OCI-LY1 (cell line): ENCODE measurements at regions not wholly inside any gene's neighbourhood (a gene's known extent, or its start where the extent isn't known, plus 50 kb on each side); places are given as distances from the start of the nearest gene placed in this dataset.

Experiments
- H2AFZ ChIP-seq: fragments of 200-600 bp; sonication (generic), shearing (Covaris generic); 2 replicates; pipeline ENCODE4 v1.6.0; 2014; ENCODE audit warnings: antibody characterized with exemption, mild to moderate bottlenecking, low read length
- H3F3A ChIP-seq: fragments of 200-600 bp; sonication (generic), shearing (Covaris generic); 2 replicates; pipeline ENCODE4 v1.6.0; 2014; ENCODE audit warnings: mild to moderate bottlenecking, antibody characterized with exemption, low read length, moderate library complexity; ENCODE audit not compliant: insufficient read depth
- H3K27ac ChIP-seq: fragments of 200-600 bp; sonication (generic); 2 replicates; pipeline ENCODE4 v1.5.1; 2014; ENCODE audit warnings: low read length, mixed run types, mild to moderate bottlenecking, low read depth; ENCODE audit not compliant: poor library complexity, severe bottlenecking
- H3K27me3 ChIP-seq: fragments of 200-600 bp; sonication (generic); 2 replicates; pipeline ENCODE4 v1.6.0; 2014; ENCODE audit warnings: antibody characterized with exemption, mild to moderate bottlenecking, low read length, moderate library complexity; ENCODE audit not compliant: insufficient read depth
- H3K36me3 ChIP-seq: fragments of 200-600 bp; sonication (generic); 2 replicates; pipeline ENCODE4 v1.6.1; 2014; ENCODE audit warnings: mild to moderate bottlenecking, antibody characterized with exemption, low read length, moderate library complexity, mixed read lengths; ENCODE audit not compliant: insufficient read depth
- H3K4me1 ChIP-seq: fragments of 200-600 bp; sonication (generic); 2 replicates; pipeline ENCODE4 v1.5.1; 2014; ENCODE audit warnings: mild to moderate bottlenecking, low read length, moderate library complexity; ENCODE audit not compliant: insufficient read depth, severe bottlenecking
- H3K4me2 ChIP-seq: fragments of 200-600 bp; sonication (generic), shearing (Covaris generic); 2 replicates; pipeline ENCODE4 v1.6.1; 2014; ENCODE audit warnings: low read length
- H3K4me3 ChIP-seq: fragments of 200-600 bp; sonication (generic); 2 replicates; pipeline ENCODE4 v1.5.1; 2014; ENCODE audit warnings: low read length, low read depth, mild to moderate bottlenecking, mixed read lengths; ENCODE audit not compliant: poor library complexity, severe bottlenecking
- H3K79me2 ChIP-seq: fragments of 200-600 bp; shearing (Covaris generic); 2 replicates; pipeline ENCODE4 v1.6.1; 2016; ENCODE audit warnings: mixed run types, low read length, mixed read lengths; ENCODE audit not compliant: insufficient read depth
- H3K9ac ChIP-seq: fragments of 200-600 bp; sonication (generic), shearing (Covaris generic); 2 replicates; pipeline ENCODE4 v1.6.1; 2014; ENCODE audit warnings: mild to moderate bottlenecking, low read length, mixed read lengths
- H3K9me2 ChIP-seq: fragments of 200-600 bp; sonication (generic), shearing (Covaris generic); 2 replicates; pipeline ENCODE4 v1.6.1; 2014; ENCODE audit warnings: low read depth, mild to moderate bottlenecking, low read length, mixed read lengths
- H3K9me3 ChIP-seq: fragments of 200-600 bp; shearing (Covaris generic); 2 replicates; pipeline ENCODE4 v1.6.1; 2014; ENCODE audit warnings: low read length, mixed read lengths
- H4K20me1 ChIP-seq: fragments of 200-600 bp; sonication (generic), shearing (Covaris generic); 2 replicates; pipeline ENCODE4 v1.6.0; 2016; ENCODE audit warnings: mild to moderate bottlenecking, low read length; ENCODE audit not compliant: insufficient read depth
- EZH2 ChIP-seq: fragments of 200-600 bp; sonication (generic), shearing (Covaris generic); IDR thresholded peaks from 2 replicates; pipeline ENCODE4 v1.8.0; 2017; ENCODE audit warnings: borderline replicate concordance, mixed run types, mild to moderate bottlenecking, antibody characterized with exemption, low read length, moderate library complexity, mixed read lengths
- TF ChIP-seq, protein P1 (sequence below): fragments of 200-600 bp; sonication (generic), shearing (Covaris generic); IDR thresholded peaks from 2 replicates; pipeline ENCODE4 v1.5.1; 2017; ENCODE audit warnings: mild to moderate bottlenecking, antibody characterized with exemption, low read length, moderate library complexity, mixed read lengths

DNA sequence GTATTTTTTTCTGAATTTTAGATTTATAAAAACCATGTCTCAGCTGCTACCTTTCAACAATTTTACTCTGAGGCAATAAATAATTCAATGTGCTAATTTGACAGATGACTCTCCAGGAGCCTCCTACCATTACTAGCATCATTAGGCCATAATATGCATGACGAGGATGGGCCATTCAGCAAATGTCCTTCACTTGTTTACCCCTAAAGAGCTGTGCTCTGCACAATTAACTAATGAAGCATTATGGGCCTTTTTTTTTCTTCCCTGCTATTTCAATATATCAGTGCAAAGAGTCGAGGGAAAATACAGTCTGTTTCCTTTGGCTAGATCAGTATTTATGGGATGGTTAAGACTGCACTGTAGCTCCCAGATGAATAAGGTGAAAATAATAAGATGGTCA is 627.2 kb downstream of the ISL1 start:
- H3K4me3 ChIP-seq = no peak overlapping the region
- no peaks in the 10 kb centered on the region for H3K9me3 ChIP-seq
- no peak overlapping the region for H3K9ac ChIP-seq
- TF ChIP-seq, protein P1, sequence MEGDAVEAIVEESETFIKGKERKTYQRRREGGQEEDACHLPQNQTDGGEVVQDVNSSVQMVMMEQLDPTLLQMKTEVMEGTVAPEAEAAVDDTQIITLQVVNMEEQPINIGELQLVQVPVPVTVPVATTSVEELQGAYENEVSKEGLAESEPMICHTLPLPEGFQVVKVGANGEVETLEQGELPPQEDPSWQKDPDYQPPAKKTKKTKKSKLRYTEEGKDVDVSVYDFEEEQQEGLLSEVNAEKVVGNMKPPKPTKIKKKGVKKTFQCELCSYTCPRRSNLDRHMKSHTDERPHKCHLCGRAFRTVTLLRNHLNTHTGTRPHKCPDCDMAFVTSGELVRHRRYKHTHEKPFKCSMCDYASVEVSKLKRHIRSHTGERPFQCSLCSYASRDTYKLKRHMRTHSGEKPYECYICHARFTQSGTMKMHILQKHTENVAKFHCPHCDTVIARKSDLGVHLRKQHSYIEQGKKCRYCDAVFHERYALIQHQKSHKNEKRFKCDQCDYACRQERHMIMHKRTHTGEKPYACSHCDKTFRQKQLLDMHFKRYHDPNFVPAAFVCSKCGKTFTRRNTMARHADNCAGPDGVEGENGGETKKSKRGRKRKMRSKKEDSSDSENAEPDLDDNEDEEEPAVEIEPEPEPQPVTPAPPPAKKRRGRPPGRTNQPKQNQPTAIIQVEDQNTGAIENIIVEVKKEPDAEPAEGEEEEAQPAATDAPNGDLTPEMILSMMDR = no peak
- no peak for TF ChIP-seq EZH2
- H3K36me3 ChIP-seq = no peaks in the 10 kb centered on the region
- no peaks in the 10 kb centered on the region for H3K27me3 ChIP-seq
- H3K4me2 ChIP-seq = no peak overlapping the region
- no peak overlapping the region for H3K27ac ChIP-seq
- H3K4me1 ChIP-seq = no peaks in the 10 kb centered on the region
- no peak overlapping the region for H2AFZ ChIP-seq
- no peaks in the 10 kb centered on the region for H3F3A ChIP-seq
- no peaks in the 10 kb centered on the region for H3K79me2 ChIP-seq
- no peaks in the 10 kb centered on the region for H4K20me1 ChIP-seq
- H3K9me2 ChIP-seq = no peaks in the 10 kb centered on the region

DNA sequence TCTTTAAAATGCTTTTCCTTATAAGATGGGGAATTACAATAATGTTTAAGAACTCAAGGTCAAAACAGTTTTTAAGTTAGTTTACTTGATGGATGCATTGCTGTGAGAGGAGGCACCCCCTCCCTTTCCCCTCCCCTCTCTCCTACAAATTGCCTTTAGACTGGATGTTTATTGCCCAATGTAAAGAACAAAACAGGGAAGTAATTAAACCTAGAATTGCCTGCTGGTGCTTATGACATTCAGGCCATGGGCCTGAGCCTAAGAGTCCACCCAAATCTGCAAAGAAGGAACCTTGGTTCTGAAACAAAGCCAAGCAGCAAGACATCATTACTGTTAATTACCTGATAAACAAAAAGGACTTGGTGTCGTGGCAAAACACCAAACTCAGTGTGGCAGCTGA is 630.3 kb downstream of the ISL1 start:
- Histone ChIP-seq H3K36me3 (no peaks in the 10 kb centered on the region), H3F3A (no peaks in the 10 kb centered on the region), H3K4me2 (no peak overlapping the region), H3K79me2 (no peaks in the 10 kb centered on the region), H2AFZ (no peak overlapping the region), H3K9ac (no peak overlapping the region), H3K9me3 (no peaks in the 10 kb centered on the region), H3K4me3 (no peak overlapping the region), H3K9me2 (no peaks in the 10 kb centered on the region), H4K20me1 (no peaks in the 10 kb centered on the region), H3K27me3 (no peaks in the 10 kb centered on the region), H3K27ac (no peak overlapping the region), H3K4me1 (no peaks in the 10 kb centered on the region)
- no peak for TF ChIP-seq EZH2

DNA sequence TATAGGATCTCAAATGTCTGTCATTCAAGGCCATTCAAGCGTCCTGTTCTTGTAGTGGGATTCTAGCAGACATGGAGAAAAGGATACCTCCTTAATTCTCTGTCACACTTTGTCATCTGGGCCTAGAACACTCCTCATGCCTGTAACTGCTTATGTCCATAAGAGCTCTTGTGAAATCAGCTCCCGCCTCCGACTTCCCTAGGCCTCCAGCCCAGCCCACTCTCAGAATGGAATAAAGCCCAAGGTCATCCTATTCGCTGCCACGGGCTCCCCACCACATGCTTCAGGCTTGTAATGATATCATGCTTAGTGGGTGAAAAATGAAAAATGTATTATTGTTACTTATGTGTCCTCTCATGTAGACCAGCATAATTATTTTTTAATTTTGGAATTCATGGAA is 632.5 kb downstream of the ISL1 start:
- Histone ChIP-seq H3K4me3 (no peak overlapping the region), H3K9me2 (no peaks in the 10 kb centered on the region), H3K36me3 (no peaks in the 10 kb centered on the region), H3K4me2 (no peak overlapping the region), H3K9ac (no peak overlapping the region), H3K9me3 (no peaks in the 10 kb centered on the region), H3F3A (no peaks in the 10 kb centered on the region), H4K20me1 (no peaks in the 10 kb centered on the region), H3K27ac (no peak overlapping the region), H2AFZ (no peak overlapping the region), H3K27me3 (no peaks in the 10 kb centered on the region), H3K4me1 (no peaks in the 10 kb centered on the region), H3K79me2 (no peaks in the 10 kb centered on the region)
- TF ChIP-seq EZH2 = no peak
- TF ChIP-seq, protein P1 = no peak

DNA sequence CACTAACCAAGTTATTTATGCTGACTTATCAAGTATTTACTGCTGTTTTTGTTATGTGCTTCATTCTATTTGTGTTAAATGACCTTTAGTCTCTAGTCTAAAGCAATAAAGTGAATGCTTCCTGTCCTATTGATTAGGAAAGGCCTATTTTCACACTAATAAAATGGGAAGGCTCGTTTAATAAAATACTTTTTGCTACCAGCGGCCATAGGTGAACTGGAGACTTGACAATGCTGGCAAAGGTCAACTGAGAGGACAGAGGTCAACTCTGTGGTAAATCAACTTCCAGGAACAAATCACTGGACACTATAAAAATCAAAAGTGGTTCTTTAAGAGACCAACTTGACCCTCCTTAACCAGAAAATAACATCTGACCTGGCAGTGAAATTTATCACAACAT is 634.3 kb downstream of the ISL1 start:
- Histone ChIP-seq H4K20me1 (no peaks in the 10 kb centered on the region), H3K27me3 (no peaks in the 10 kb centered on the region), H3K79me2 (no peaks in the 10 kb centered on the region), H3K4me3 (no peak overlapping the region), H3F3A (no peaks in the 10 kb centered on the region), H3K36me3 (no peaks in the 10 kb centered on the region), H3K27ac (no peak overlapping the region), H3K9me2 (no peaks in the 10 kb centered on the region), H3K9ac (no peak overlapping the region), H3K9me3 (no peaks in the 10 kb centered on the region), H3K4me2 (no peak overlapping the region), H3K4me1 (no peaks in the 10 kb centered on the region), H2AFZ (no peak overlapping the region)
- no peak for TF ChIP-seq EZH2
- TF ChIP-seq, protein P1 = no peak
